ENCODE measurements at regions not wholly inside any gene's neighbourhood (a gene's known extent, or its start where the extent isn't known, plus 50 kb on each side); places are given as distances from the start of the nearest gene placed in this dataset.

DNA sequence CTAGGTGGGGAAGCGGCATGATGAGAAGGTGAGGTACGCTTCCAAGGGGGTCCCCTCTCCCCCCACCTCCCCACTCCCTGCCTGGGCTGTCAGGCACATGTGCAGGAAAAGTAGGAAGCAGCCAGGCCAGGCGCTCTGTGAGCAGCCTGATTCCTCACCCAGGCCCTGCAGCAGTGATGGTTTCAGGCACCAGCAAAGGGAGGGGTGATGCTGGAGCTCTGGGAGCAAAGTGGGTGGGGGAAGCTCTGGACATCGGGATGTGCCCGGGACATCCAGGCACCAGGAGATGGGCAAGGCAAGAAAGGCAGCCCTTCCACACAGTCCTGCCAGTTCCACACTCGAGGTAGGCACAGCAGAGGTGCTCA, 106.1 kb downstream of the CRYAA start (continued):
- no peak for TF ChIP-seq CREB1 (CRISPR knock-in tag; IDR thresholded peaks at IDR 0.05; ENCODE audit: low read depth)
- no peak for TF ChIP-seq JUNB (IDR thresholded peaks at IDR 0.05; ENCODE audit: unreplicated experiment)
- TF ChIP-seq, protein P1, sequence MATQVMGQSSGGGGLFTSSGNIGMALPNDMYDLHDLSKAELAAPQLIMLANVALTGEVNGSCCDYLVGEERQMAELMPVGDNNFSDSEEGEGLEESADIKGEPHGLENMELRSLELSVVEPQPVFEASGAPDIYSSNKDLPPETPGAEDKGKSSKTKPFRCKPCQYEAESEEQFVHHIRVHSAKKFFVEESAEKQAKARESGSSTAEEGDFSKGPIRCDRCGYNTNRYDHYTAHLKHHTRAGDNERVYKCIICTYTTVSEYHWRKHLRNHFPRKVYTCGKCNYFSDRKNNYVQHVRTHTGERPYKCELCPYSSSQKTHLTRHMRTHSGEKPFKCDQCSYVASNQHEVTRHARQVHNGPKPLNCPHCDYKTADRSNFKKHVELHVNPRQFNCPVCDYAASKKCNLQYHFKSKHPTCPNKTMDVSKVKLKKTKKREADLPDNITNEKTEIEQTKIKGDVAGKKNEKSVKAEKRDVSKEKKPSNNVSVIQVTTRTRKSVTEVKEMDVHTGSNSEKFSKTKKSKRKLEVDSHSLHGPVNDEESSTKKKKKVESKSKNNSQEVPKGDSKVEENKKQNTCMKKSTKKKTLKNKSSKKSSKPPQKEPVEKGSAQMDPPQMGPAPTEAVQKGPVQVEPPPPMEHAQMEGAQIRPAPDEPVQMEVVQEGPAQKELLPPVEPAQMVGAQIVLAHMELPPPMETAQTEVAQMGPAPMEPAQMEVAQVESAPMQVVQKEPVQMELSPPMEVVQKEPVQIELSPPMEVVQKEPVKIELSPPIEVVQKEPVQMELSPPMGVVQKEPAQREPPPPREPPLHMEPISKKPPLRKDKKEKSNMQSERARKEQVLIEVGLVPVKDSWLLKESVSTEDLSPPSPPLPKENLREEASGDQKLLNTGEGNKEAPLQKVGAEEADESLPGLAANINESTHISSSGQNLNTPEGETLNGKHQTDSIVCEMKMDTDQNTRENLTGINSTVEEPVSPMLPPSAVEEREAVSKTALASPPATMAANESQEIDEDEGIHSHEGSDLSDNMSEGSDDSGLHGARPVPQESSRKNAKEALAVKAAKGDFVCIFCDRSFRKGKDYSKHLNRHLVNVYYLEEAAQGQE (IDR thresholded peaks at IDR 0.05; ENCODE audit: unreplicated experiment) = no peak
- TF ChIP-seq EZH2phosphoT487 (IDR thresholded peaks at IDR 0.05; ENCODE audit: unreplicated experiment) = no peak
- no peak for TF ChIP-seq EZH2 (IDR thresholded peaks at IDR 0.05; ENCODE audit: low read depth, unreplicated experiment)
- no peak for TF ChIP-seq STAT1 (IDR thresholded peaks at IDR 0.05; ENCODE audit: unreplicated experiment)
- no peak for TF ChIP-seq NANOG (IDR thresholded peaks at IDR 0.05; ENCODE audit: borderline replicate concordance)

GRCh38 chr21:43274022-43274945, 105.5 kb downstream of the CRYAA start:
- no peaks in the 10 kb centered on the region for H3K79me2 ChIP-seq (replicated peaks; ENCODE audit: insufficient read depth)
- no peaks in the 10 kb centered on the region for H3K36me3 Mint-ChIP-seq (ENCODE audit: low read depth)
- no peaks in the 10 kb centered on the region for H3F3A ChIP-seq (replicated peaks; ENCODE audit: low read depth)
- ATAC-seq (no peak), DNase-seq (ENCODE audit: low spot score) (no peak)
- H3K4me3 ChIP-seq = no peak overlapping the region
- H3K4me3 Mint-ChIP-seq = no peak overlapping the region
- no peaks in the 10 kb centered on the region for H4K20me1 ChIP-seq (replicated peaks; ENCODE audit: insufficient read depth)
- H3K9me3 Mint-ChIP-seq = no peaks in the 10 kb centered on the region
- H3K36me3 ChIP-seq (ENCODE audit: insufficient read depth) = no peaks in the 10 kb centered on the region
- no peaks in the 10 kb centered on the region for H3K27me3 ChIP-seq (ENCODE audit: insufficient read depth)
- TF ChIP-seq CTCF (conservative IDR thresholded peaks at IDR 0.05; ENCODE audit: low read depth in 2 of 2) (no peak), EZH2 (IDR thresholded peaks at IDR 0.05; ENCODE audit: low read depth, unreplicated experiment) (no peak)
- TF ChIP-seq, protein P1 (IDR thresholded peaks at IDR 0.05; ENCODE audit: unreplicated experiment) = no peak
- H3K4me1 ChIP-seq (ENCODE audit: insufficient read depth) = 0 out of 2 replicates have a peak, but pooled peaks cover 8% of the 10 kb centered on the region
- no peaks in the 10 kb centered on the region for H3K9me2 ChIP-seq (ENCODE audit: insufficient read depth)
- H2AFZ ChIP-seq = no peak overlapping the region
- peaks cover 22% of the 10 kb centered on the region for H3K4me1 Mint-ChIP-seq
- H3K27ac Mint-ChIP-seq = no peak overlapping the region
- peaks cover 18% of the 10 kb centered on the region for H3K27me3 Mint-ChIP-seq (ENCODE audit: insufficient read depth, low read depth, poor library complexity)
- H3K4me2 ChIP-seq = no peak overlapping the region
- H3K27ac ChIP-seq (ENCODE audit: low read depth) = no peak overlapping the region

Data from GM23338 (cell line).